ENCODE measurements at regions not wholly inside any gene's neighbourhood (a gene's known extent, or its start where the extent isn't known, plus 50 kb on each side); places are given as distances from the start of the nearest gene placed in this dataset.

DNA sequence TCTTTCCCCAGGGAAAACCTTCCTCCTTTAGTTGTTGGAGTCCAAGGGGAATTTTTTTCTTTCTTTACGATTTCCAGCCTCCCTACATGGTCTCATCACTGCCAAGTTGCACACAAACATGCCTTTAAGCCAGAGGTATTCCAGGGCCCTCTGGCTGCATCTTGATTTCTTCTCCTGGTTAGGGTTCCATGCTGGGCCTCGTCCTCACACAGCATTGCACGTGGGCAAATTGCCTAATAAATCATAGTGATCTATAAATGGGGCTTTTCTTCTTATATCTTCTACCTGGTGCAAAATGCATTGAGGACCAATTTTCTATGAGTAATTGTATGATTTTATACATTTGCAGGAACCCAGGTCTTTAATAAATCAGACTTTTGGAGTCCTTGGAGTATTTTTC, 284.2 kb downstream of the C7orf25 start:
- H3K27me3 ChIP-seq (ENCODE audit: insufficient read depth, low read length): peaks cover 2% of the 10 kb centered on the region
- H4K20me1 ChIP-seq (ENCODE audit: insufficient read depth, low read length): no peaks in the 10 kb centered on the region
- H3K79me2 ChIP-seq (ENCODE audit: insufficient read depth, low read length): no peaks in the 10 kb centered on the region
- H3K36me3 ChIP-seq (ENCODE audit: insufficient read depth, low read length): no peaks in the 10 kb centered on the region
- H3K4me2 ChIP-seq (ENCODE audit: insufficient read depth, low read length): no peak overlapping the region
- peak; percentile 72 for DNase-seq (ENCODE audit: insufficient read length, low spot score, missing footprints)
- no peak overlapping the region for H3K4me3 ChIP-seq (ENCODE audit: insufficient read depth, low read length)
- no peaks in the 10 kb centered on the region for H3K4me1 ChIP-seq (ENCODE audit: insufficient read depth, low read length)
- TF ChIP-seq, protein P1, sequence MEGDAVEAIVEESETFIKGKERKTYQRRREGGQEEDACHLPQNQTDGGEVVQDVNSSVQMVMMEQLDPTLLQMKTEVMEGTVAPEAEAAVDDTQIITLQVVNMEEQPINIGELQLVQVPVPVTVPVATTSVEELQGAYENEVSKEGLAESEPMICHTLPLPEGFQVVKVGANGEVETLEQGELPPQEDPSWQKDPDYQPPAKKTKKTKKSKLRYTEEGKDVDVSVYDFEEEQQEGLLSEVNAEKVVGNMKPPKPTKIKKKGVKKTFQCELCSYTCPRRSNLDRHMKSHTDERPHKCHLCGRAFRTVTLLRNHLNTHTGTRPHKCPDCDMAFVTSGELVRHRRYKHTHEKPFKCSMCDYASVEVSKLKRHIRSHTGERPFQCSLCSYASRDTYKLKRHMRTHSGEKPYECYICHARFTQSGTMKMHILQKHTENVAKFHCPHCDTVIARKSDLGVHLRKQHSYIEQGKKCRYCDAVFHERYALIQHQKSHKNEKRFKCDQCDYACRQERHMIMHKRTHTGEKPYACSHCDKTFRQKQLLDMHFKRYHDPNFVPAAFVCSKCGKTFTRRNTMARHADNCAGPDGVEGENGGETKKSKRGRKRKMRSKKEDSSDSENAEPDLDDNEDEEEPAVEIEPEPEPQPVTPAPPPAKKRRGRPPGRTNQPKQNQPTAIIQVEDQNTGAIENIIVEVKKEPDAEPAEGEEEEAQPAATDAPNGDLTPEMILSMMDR (IDR thresholded peaks at IDR 0.05; ENCODE audit: extremely low read depth, low read depth, low read length): no peak
- no peak overlapping the region for H2AFZ ChIP-seq (ENCODE audit: low read length)
- H3K9me3 ChIP-seq (ENCODE audit: low read depth, low read length): no peaks in the 10 kb centered on the region
- no peak overlapping the region for H3K27ac ChIP-seq (ENCODE audit: low read depth, low read length)

DNA sequence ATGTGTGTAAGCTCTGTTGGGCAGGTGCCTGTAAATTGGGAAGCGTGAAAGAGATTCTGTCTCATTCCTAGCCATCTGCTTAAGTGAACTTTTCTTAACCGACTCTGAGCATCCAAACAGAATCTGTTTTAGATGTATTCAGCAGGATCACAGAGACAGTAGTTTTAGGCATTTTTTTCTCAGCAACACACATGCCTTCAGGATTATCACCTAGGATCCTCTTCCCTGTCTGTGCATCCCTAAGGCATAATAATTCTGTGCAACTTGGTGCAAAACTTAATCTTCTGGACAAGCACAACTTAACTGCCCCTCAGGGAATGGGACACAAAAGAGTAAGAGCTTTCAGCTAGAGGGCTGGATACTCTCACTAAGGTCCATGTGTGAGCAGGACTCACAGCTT, 284.8 kb downstream of the C7orf25 start:
- Histone ChIP-seq H3K4me1 (ENCODE audit: insufficient read depth, low read length) (no peaks in the 10 kb centered on the region), H3K27ac (ENCODE audit: low read depth, low read length) (no peak overlapping the region), H3K4me3 (ENCODE audit: insufficient read depth, low read length) (no peak overlapping the region), H3K36me3 (ENCODE audit: insufficient read depth, low read length) (no peaks in the 10 kb centered on the region), H2AFZ (ENCODE audit: low read length) (no peak overlapping the region), H3K9me3 (ENCODE audit: low read depth, low read length) (no peaks in the 10 kb centered on the region), H3K4me2 (ENCODE audit: insufficient read depth, low read length) (no peak overlapping the region), H3K79me2 (ENCODE audit: insufficient read depth, low read length) (no peaks in the 10 kb centered on the region), H3K27me3 (ENCODE audit: insufficient read depth, low read length) (no peaks in the 10 kb centered on the region), H4K20me1 (ENCODE audit: insufficient read depth, low read length) (no peaks in the 10 kb centered on the region)
- TF ChIP-seq, protein P1 (IDR thresholded peaks at IDR 0.05; ENCODE audit: extremely low read depth, low read depth, low read length): no peak
- no peak for DNase-seq (ENCODE audit: insufficient read length, low spot score, missing footprints)

DNA sequence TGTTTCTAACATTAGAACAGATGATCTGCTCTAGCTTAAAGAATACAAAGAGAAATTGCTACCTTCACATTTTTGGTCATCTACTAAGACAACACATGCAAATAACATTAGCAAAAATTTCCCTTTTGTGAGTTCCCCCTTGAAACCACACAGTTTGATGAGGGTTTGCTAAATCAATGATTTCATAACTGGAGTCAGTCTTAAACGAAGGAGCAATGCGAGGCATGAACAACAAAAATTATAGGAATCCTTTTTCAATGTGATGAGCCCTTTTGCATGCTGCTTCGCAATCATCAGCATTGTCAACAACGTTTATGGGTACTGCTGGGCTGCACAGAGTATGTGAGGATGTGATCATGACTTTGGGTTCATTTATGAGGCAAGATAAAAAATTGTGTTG, 286.4 kb downstream of the C7orf25 start:
- H3K27ac ChIP-seq (ENCODE audit: low read depth, low read length): no peak overlapping the region
- no peaks in the 10 kb centered on the region for H3K36me3 ChIP-seq (ENCODE audit: insufficient read depth, low read length)
- H3K79me2 ChIP-seq (ENCODE audit: insufficient read depth, low read length): no peaks in the 10 kb centered on the region
- H3K4me3 ChIP-seq (ENCODE audit: insufficient read depth, low read length): no peak overlapping the region
- H4K20me1 ChIP-seq (ENCODE audit: insufficient read depth, low read length): no peaks in the 10 kb centered on the region
- H2AFZ ChIP-seq (ENCODE audit: low read length): no peak overlapping the region
- DNase-seq (ENCODE audit: insufficient read length, low spot score, missing footprints): no peak
- H3K27me3 ChIP-seq (ENCODE audit: insufficient read depth, low read length): no peaks in the 10 kb centered on the region
- H3K9me3 ChIP-seq (ENCODE audit: low read depth, low read length): no peaks in the 10 kb centered on the region
- TF ChIP-seq, protein P1 (IDR thresholded peaks at IDR 0.05; ENCODE audit: extremely low read depth, low read depth, low read length): no peak
- no peak overlapping the region for H3K4me2 ChIP-seq (ENCODE audit: insufficient read depth, low read length)
- H3K4me1 ChIP-seq (ENCODE audit: insufficient read depth, low read length): no peaks in the 10 kb centered on the region

DNA sequence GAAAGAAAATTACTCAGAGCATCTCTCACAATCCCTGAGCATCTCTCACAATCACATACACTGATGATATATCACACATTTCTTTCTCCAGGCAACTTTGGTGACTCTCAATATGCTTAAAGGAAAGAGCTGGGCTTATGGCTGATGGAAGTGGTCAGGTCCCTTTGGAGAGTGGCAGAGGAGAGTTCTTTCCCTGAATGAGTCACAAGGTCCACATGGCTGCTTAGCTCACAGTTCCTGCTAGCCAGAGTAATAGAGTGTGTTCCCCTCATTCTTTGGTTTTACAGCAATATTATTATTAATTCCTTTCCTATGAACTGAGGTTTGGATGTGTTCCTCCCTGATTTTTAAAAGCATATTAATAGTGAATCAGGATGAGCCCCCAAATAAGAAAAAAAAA, 287.4 kb downstream of the C7orf25 start:
- Histone ChIP-seq H4K20me1 (ENCODE audit: insufficient read depth, low read length) (no peaks in the 10 kb centered on the region), H3K4me2 (ENCODE audit: insufficient read depth, low read length) (no peak overlapping the region), H3K27me3 (ENCODE audit: insufficient read depth, low read length) (no peaks in the 10 kb centered on the region), H2AFZ (ENCODE audit: low read length) (no peak overlapping the region), H3K4me3 (ENCODE audit: insufficient read depth, low read length) (no peak overlapping the region), H3K9me3 (ENCODE audit: low read depth, low read length) (no peaks in the 10 kb centered on the region), H3K4me1 (ENCODE audit: insufficient read depth, low read length) (no peaks in the 10 kb centered on the region), H3K79me2 (ENCODE audit: insufficient read depth, low read length) (no peaks in the 10 kb centered on the region), H3K27ac (ENCODE audit: low read depth, low read length) (no peak overlapping the region), H3K36me3 (ENCODE audit: insufficient read depth, low read length) (no peaks in the 10 kb centered on the region)
- TF ChIP-seq, protein P1 (IDR thresholded peaks at IDR 0.05; ENCODE audit: extremely low read depth, low read depth, low read length): no peak
- peak; percentile 55 for DNase-seq (ENCODE audit: insufficient read length, low spot score, missing footprints)
